OCI-LY3 (cell line): ENCODE measurements at regions not wholly inside any gene's neighbourhood (a gene's known extent, or its start where the extent isn't known, plus 50 kb on each side); places are given as distances from the start of the nearest gene placed in this dataset.

Source experiments
- EZH2phosphoT487 ChIP-seq: fragments of 200-600 bp; shearing (Covaris generic); IDR thresholded peaks from 2 replicates; pipeline ENCODE4 v1.6.1; 2018; ENCODE audit warnings: antibody characterized with exemption, mixed run types, low read depth
- TF ChIP-seq, protein P1 (sequence below): fragments of 200-600, 300-600 bp; sonication (generic); IDR thresholded peaks from 2 replicates; pipeline ENCODE4 v1.5.1; 2014; ENCODE audit warnings: antibody characterized with exemption, low read length, low read depth

DNA sequence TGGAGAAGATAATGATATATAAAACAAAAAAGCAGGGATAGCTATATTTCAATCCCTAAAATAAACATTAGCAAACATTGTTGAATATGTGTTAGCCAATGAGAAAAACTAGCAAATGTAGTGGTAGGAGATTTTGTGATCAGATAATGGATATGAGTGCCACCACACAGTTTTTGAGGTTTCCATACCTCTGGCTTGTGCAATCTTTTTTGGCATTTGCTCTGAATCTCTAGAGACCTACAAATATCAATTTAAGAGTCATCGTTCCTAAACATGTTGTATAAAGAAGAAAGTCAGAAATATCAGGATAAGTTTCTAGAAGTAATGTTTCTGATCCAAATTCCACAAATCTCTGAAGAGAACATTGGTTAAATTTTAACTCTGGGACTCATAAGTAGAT, 308.7 kb downstream of the PDGFC start:
- TF ChIP-seq, protein P1, sequence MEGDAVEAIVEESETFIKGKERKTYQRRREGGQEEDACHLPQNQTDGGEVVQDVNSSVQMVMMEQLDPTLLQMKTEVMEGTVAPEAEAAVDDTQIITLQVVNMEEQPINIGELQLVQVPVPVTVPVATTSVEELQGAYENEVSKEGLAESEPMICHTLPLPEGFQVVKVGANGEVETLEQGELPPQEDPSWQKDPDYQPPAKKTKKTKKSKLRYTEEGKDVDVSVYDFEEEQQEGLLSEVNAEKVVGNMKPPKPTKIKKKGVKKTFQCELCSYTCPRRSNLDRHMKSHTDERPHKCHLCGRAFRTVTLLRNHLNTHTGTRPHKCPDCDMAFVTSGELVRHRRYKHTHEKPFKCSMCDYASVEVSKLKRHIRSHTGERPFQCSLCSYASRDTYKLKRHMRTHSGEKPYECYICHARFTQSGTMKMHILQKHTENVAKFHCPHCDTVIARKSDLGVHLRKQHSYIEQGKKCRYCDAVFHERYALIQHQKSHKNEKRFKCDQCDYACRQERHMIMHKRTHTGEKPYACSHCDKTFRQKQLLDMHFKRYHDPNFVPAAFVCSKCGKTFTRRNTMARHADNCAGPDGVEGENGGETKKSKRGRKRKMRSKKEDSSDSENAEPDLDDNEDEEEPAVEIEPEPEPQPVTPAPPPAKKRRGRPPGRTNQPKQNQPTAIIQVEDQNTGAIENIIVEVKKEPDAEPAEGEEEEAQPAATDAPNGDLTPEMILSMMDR = no peak
- no peak for TF ChIP-seq EZH2phosphoT487
